Ishikawa (cell line): ENCODE measurements at regions not wholly inside any gene's neighbourhood (a gene's known extent, or its start where the extent isn't known, plus 50 kb on each side); places are given as distances from the start of the nearest gene placed in this dataset.

Experiments used
- CEBPB ChIP-seq: IDR thresholded peaks from 2 replicates; pipeline ENCODE4 v1.6.1; 2012
- CREB1 ChIP-seq: IDR thresholded peaks from 2 replicates; pipeline ENCODE4 v1.6.1; 2012; ENCODE audit warnings: low read depth
- EGR1 ChIP-seq: IDR thresholded peaks from 2 replicates; pipeline ENCODE4 v1.6.1; 2012
- EP300 ChIP-seq: IDR thresholded peaks from 2 replicates; pipeline ENCODE4 v1.6.1; 2012; ENCODE audit warnings: borderline replicate concordance
- FOXM1 ChIP-seq: IDR thresholded peaks from 2 replicates; pipeline ENCODE4 v1.6.1; 2012; ENCODE audit warnings: low read depth, borderline replicate concordance
- NFIC ChIP-seq: IDR thresholded peaks from 2 replicates; pipeline ENCODE4 v1.6.1; 2012
- RAD21 ChIP-seq: IDR thresholded peaks from 2 replicates; pipeline ENCODE4 v1.6.1; 2012; ENCODE audit warnings: low read depth
- TAF1 ChIP-seq: IDR thresholded peaks from 2 replicates; pipeline ENCODE4 v1.6.1; 2012; ENCODE audit warnings: low read depth, mild to moderate bottlenecking
- TCF12 ChIP-seq: IDR thresholded peaks from 2 replicates; pipeline ENCODE4 v1.6.1; 2012; ENCODE audit warnings: low read depth
- TEAD4 ChIP-seq: IDR thresholded peaks from 2 replicates; pipeline ENCODE4 v1.6.1; 2012
- USF1 ChIP-seq: IDR thresholded peaks from 2 replicates; pipeline ENCODE4 v1.6.1; 2012
- YY1 ChIP-seq: IDR thresholded peaks from 2 replicates; pipeline ENCODE4 v1.6.1; 2012; ENCODE audit warnings: low read depth
- ZBTB7A ChIP-seq: IDR thresholded peaks from 2 replicates; pipeline ENCODE4 v1.6.1; 2012; ENCODE audit warnings: low read depth
- TF ChIP-seq, protein P1 (sequence below): IDR thresholded peaks from 2 replicates; pipeline ENCODE4 v1.6.1; 2012
- TF ChIP-seq, protein P2 (sequence below): IDR thresholded peaks from 2 replicates; pipeline ENCODE4 v1.6.1; 2012; ENCODE audit warnings: low read depth, mild to moderate bottlenecking

DNA sequence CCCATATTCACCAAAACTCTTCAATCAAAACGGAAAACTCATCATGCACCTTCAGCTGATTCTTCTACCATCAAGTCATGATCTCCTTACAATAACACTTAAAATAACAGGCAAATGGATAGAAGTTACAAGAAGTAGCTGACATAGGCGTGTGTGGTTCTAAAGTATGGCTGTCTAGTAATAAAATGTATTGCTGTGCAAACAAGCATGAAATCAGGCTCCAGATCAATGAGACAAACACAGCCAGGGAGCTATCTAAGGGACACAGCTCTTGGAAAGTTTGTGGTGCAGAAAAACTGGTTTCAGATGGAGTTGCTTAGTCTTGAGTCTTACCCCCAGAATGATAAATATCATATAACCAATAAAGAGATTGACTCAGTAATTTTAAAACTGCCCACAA is 434.8 kb upstream of the NOX3 start:
- no peak for TF ChIP-seq YY1
- no peak for TF ChIP-seq TEAD4
- no peak for TF ChIP-seq USF1
- TF ChIP-seq, protein P1, sequence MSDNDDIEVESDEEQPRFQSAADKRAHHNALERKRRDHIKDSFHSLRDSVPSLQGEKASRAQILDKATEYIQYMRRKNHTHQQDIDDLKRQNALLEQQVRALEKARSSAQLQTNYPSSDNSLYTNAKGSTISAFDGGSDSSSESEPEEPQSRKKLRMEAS, result no peak
- no peak for TF ChIP-seq TAF1
- TF ChIP-seq ZBTB7A, result no peak
- no peak for TF ChIP-seq EGR1
- no peak for TF ChIP-seq EP300
- no peak for TF ChIP-seq NFIC
- no peak for TF ChIP-seq FOXM1
- TF ChIP-seq CREB1, result no peak
- TF ChIP-seq, protein P2, sequence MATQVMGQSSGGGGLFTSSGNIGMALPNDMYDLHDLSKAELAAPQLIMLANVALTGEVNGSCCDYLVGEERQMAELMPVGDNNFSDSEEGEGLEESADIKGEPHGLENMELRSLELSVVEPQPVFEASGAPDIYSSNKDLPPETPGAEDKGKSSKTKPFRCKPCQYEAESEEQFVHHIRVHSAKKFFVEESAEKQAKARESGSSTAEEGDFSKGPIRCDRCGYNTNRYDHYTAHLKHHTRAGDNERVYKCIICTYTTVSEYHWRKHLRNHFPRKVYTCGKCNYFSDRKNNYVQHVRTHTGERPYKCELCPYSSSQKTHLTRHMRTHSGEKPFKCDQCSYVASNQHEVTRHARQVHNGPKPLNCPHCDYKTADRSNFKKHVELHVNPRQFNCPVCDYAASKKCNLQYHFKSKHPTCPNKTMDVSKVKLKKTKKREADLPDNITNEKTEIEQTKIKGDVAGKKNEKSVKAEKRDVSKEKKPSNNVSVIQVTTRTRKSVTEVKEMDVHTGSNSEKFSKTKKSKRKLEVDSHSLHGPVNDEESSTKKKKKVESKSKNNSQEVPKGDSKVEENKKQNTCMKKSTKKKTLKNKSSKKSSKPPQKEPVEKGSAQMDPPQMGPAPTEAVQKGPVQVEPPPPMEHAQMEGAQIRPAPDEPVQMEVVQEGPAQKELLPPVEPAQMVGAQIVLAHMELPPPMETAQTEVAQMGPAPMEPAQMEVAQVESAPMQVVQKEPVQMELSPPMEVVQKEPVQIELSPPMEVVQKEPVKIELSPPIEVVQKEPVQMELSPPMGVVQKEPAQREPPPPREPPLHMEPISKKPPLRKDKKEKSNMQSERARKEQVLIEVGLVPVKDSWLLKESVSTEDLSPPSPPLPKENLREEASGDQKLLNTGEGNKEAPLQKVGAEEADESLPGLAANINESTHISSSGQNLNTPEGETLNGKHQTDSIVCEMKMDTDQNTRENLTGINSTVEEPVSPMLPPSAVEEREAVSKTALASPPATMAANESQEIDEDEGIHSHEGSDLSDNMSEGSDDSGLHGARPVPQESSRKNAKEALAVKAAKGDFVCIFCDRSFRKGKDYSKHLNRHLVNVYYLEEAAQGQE, result no peak
- no peak for TF ChIP-seq CEBPB
- TF ChIP-seq RAD21, result no peak
- TF ChIP-seq TCF12, result no peak

DNA sequence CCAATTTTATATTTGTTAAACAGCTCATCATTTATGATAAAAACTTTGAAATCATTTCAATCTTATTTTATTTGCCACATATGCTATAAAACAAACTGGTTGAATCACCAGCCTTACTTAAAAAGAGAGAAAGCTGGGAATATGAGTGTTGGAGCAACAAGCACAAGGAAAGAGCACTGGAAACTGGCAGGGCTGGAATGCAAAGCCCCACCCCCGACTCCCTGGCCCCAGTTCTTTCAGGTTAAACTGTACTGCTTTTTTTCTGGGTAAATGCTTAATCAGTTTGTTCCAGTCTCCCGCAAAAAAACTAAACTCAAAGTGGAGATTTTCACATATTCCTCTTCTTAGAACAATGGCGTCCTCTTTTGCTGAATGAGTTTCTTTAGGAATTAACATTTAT is 433.8 kb upstream of the NOX3 start:
- TF ChIP-seq EGR1 (no peak), EP300 (no peak), NFIC (no peak), ZBTB7A (no peak), YY1 (no peak), TCF12 (no peak)
- TF ChIP-seq, protein P1, result no peak

DNA sequence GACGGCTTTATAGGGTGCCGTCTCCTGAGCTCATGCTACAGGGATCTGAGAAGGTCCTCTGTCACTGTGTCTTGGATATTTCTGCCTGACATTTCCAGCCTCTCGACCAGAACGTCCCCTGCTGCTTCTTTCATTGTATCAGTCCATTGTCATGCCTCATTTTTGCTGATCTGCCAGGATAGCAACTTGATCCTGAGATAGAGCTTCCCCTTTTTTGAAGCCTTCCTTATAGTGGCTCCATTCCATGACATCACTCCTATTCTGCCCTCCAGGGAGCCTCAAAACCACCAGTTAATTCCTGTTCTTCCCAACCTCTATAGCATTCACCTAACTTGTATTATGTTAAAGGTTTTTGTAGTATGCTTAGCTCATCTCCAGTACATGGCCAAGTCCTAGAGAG is 431.8 kb upstream of the NOX3 start:
- no peak for TF ChIP-seq NFIC
- TF ChIP-seq TAF1, result no peak
- no peak for TF ChIP-seq USF1
- TF ChIP-seq, protein P2, result no peak
- TF ChIP-seq TEAD4, result no peak
- TF ChIP-seq CEBPB, result no peak
- TF ChIP-seq RAD21, result no peak
- TF ChIP-seq CREB1, result no peak
- no peak for TF ChIP-seq TCF12

- no peak for TF ChIP-seq EP300
- no peak for TF ChIP-seq TEAD4
- TF ChIP-seq, protein P2, result no peak
- no peak for TF ChIP-seq RAD21
- no peak for TF ChIP-seq CEBPB
- TF ChIP-seq ZBTB7A, result no peak
- no peak for TF ChIP-seq NFIC
- TF ChIP-seq YY1, result no peak
- no peak for TF ChIP-seq EGR1
- TF ChIP-seq USF1, result no peak
- TF ChIP-seq FOXM1, result no peak
- TF ChIP-seq TCF12, result no peak
- TF ChIP-seq, protein P1, result no peak
- TF ChIP-seq CREB1, result no peak
- no peak for TF ChIP-seq TAF1
Observed at GRCh38 chr6:155883741-155884140, 428.1 kb upstream of the NOX3 start.
